ENCODE measurements at regions not wholly inside any gene's neighbourhood (a gene's known extent, or its start where the extent isn't known, plus 50 kb on each side); places are given as distances from the start of the nearest gene placed in this dataset.

DNA sequence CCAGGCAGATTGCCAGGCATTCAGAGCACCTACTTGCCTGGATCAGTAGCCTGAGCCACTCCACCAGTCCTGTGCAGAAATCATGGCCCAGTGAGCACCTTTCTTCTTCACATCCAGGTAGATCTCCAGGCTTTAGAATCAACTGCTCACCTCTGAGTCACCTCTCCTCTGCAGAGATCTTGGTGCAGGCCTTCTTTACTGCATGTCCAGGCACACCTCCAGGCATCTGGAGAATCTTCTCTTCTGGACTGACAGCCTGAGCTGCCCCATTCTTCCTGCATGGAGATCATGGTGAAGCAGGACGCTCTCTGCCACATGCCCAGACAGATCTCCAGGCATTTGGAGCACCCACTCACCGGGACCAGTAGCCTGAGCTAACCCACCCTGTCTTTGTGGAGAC, 894.5 kb upstream of the MBL2 start:
- H3K27ac ChIP-seq (ENCODE audit: low read length): no peak overlapping the region
- H3K9me2 ChIP-seq (ENCODE audit: insufficient read depth, low read length): no peaks in the 10 kb centered on the region
- no peaks in the 10 kb centered on the region for H3K9me3 ChIP-seq (ENCODE audit: low read length)
- no peaks in the 10 kb centered on the region for H3F3A ChIP-seq (ENCODE audit: insufficient read depth, low read length, poor library complexity, severe bottlenecking)
- H3K79me2 ChIP-seq (replicated peaks; ENCODE audit: insufficient read depth, low read length): no peaks in the 10 kb centered on the region
- TF ChIP-seq SMC3 (conservative IDR thresholded peaks at IDR 0.05; ENCODE audit: poor library complexity): no peak
- no peak for TF ChIP-seq EP300 (conservative IDR thresholded peaks at IDR 0.05; ENCODE audit: poor library complexity, severe bottlenecking)
- TF ChIP-seq MXI1 (conservative IDR thresholded peaks at IDR 0.05; ENCODE audit: poor library complexity, severe bottlenecking): no peak
- TF ChIP-seq POLR2AphosphoS5 (IDR thresholded peaks at IDR 0.05): no peak
- no peak for TF ChIP-seq RAD21 (conservative IDR thresholded peaks at IDR 0.05)
- TF ChIP-seq, protein P1, sequence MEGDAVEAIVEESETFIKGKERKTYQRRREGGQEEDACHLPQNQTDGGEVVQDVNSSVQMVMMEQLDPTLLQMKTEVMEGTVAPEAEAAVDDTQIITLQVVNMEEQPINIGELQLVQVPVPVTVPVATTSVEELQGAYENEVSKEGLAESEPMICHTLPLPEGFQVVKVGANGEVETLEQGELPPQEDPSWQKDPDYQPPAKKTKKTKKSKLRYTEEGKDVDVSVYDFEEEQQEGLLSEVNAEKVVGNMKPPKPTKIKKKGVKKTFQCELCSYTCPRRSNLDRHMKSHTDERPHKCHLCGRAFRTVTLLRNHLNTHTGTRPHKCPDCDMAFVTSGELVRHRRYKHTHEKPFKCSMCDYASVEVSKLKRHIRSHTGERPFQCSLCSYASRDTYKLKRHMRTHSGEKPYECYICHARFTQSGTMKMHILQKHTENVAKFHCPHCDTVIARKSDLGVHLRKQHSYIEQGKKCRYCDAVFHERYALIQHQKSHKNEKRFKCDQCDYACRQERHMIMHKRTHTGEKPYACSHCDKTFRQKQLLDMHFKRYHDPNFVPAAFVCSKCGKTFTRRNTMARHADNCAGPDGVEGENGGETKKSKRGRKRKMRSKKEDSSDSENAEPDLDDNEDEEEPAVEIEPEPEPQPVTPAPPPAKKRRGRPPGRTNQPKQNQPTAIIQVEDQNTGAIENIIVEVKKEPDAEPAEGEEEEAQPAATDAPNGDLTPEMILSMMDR (IDR thresholded peaks at IDR 0.05; ENCODE audit: poor library complexity, severe bottlenecking): no peak
- TF ChIP-seq, protein P2, sequence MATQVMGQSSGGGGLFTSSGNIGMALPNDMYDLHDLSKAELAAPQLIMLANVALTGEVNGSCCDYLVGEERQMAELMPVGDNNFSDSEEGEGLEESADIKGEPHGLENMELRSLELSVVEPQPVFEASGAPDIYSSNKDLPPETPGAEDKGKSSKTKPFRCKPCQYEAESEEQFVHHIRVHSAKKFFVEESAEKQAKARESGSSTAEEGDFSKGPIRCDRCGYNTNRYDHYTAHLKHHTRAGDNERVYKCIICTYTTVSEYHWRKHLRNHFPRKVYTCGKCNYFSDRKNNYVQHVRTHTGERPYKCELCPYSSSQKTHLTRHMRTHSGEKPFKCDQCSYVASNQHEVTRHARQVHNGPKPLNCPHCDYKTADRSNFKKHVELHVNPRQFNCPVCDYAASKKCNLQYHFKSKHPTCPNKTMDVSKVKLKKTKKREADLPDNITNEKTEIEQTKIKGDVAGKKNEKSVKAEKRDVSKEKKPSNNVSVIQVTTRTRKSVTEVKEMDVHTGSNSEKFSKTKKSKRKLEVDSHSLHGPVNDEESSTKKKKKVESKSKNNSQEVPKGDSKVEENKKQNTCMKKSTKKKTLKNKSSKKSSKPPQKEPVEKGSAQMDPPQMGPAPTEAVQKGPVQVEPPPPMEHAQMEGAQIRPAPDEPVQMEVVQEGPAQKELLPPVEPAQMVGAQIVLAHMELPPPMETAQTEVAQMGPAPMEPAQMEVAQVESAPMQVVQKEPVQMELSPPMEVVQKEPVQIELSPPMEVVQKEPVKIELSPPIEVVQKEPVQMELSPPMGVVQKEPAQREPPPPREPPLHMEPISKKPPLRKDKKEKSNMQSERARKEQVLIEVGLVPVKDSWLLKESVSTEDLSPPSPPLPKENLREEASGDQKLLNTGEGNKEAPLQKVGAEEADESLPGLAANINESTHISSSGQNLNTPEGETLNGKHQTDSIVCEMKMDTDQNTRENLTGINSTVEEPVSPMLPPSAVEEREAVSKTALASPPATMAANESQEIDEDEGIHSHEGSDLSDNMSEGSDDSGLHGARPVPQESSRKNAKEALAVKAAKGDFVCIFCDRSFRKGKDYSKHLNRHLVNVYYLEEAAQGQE (IDR thresholded peaks at IDR 0.05; ENCODE audit: borderline replicate concordance): no peak
- TF ChIP-seq TAF1 (IDR thresholded peaks at IDR 0.05; ENCODE audit: low read depth): no peak
- no peak for TF ChIP-seq EZH2 (IDR thresholded peaks at IDR 0.05; ENCODE audit: borderline replicate concordance, insufficient read depth, low read length, poor library complexity, severe bottlenecking)
- H3K9ac ChIP-seq (ENCODE audit: low read length): no peak overlapping the region
- no peak overlapping the region for H3K4me3 ChIP-seq (ENCODE audit: low read length)
- no peaks in the 10 kb centered on the region for H3K36me3 ChIP-seq (ENCODE audit: insufficient read depth, low read length)
- no peaks in the 10 kb centered on the region for H3K27me3 ChIP-seq (ENCODE audit: insufficient read depth, low read depth, low read length)
- no peak overlapping the region for H3K4me2 ChIP-seq (ENCODE audit: low read length)
- no peak overlapping the region for H2AFZ ChIP-seq (ENCODE audit: low read depth, low read length)
- no peaks in the 10 kb centered on the region for H4K20me1 ChIP-seq (ENCODE audit: insufficient read depth)

DNA sequence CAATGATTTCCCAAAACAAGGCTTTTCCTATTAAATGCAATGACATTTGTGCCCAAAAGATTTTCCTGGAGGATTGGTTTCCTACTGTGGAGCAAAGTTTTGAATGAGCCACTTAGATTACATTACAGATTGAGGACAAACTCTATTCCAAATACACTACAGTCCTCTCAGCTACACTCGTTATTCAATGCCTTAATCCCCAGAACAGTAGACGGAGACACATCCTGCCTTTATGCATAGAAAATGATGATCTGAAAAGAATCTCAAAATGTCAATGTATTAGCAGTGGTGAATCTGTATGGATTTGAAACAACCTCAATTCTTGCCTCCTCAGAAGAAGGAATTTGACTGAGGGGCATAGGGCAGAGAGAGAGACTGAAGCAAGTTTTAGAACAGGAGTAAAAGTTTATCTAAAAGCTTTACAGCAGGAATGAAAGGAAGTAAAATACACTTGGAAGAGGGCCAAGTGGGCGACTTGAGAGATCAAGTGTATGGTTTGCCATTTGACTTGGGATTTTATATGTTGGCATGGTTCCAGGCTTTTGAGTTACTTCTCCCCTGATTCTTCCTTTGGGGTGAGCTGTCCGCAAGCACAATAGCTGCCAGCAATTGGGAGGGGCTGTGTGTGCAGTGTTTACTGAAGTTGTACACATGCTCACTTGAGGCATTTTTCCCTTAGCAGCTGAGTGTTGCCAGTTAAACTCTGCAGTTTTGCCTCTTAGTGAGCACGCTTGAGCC, 891.9 kb upstream of the MBL2 start:
- no peak overlapping the region for H3K4me3 ChIP-seq (ENCODE audit: low read length)
- H3K36me3 ChIP-seq (ENCODE audit: insufficient read depth, low read length): no peaks in the 10 kb centered on the region
- no peak overlapping the region for H3K27ac ChIP-seq (ENCODE audit: low read length)
- H3F3A ChIP-seq (ENCODE audit: insufficient read depth, low read length, poor library complexity, severe bottlenecking): no peaks in the 10 kb centered on the region
- no peak overlapping the region for H3K9ac ChIP-seq (ENCODE audit: low read length)
- H3K79me2 ChIP-seq (replicated peaks; ENCODE audit: insufficient read depth, low read length): no peaks in the 10 kb centered on the region
- no peaks in the 10 kb centered on the region for H3K27me3 ChIP-seq (ENCODE audit: insufficient read depth, low read depth, low read length)
- no peak overlapping the region for H3K4me2 ChIP-seq (ENCODE audit: low read length)
- TF ChIP-seq EZH2 (IDR thresholded peaks at IDR 0.05; ENCODE audit: borderline replicate concordance, insufficient read depth, low read length, poor library complexity, severe bottlenecking) (no peak), EP300 (conservative IDR thresholded peaks at IDR 0.05; ENCODE audit: poor library complexity, severe bottlenecking) (no peak), MXI1 (conservative IDR thresholded peaks at IDR 0.05; ENCODE audit: poor library complexity, severe bottlenecking) (no peak), RAD21 (conservative IDR thresholded peaks at IDR 0.05) (no peak), TAF1 (IDR thresholded peaks at IDR 0.05; ENCODE audit: low read depth) (no peak), SMC3 (conservative IDR thresholded peaks at IDR 0.05; ENCODE audit: poor library complexity) (no peak), POLR2AphosphoS5 (IDR thresholded peaks at IDR 0.05) (no peak)
- TF ChIP-seq, protein P2 (IDR thresholded peaks at IDR 0.05; ENCODE audit: borderline replicate concordance): no peak
- TF ChIP-seq, protein P1 (IDR thresholded peaks at IDR 0.05; ENCODE audit: poor library complexity, severe bottlenecking): no peak
- no peaks in the 10 kb centered on the region for H3K9me2 ChIP-seq (ENCODE audit: insufficient read depth, low read length)
- H3K9me3 ChIP-seq (ENCODE audit: low read length): no peaks in the 10 kb centered on the region
- H4K20me1 ChIP-seq (ENCODE audit: insufficient read depth): no peaks in the 10 kb centered on the region
- H2AFZ ChIP-seq (ENCODE audit: low read depth, low read length): no peak overlapping the region
